ENCODE measurements at regions not wholly inside any gene's neighbourhood (a gene's known extent, or its start where the extent isn't known, plus 50 kb on each side); places are given as distances from the start of the nearest gene placed in this dataset.

GRCh38 chr5:165874851-165875250 lies 2369.4 kb downstream of the MAT2B start:
- DNase-seq (ENCODE audit: low spot score, unreplicated experiment), result no peak
- Mint-ChIP-seq H3K9me3 (ENCODE audit: low read depth) (peaks cover 3% of the 10 kb centered on the region), H3K4me3 (ENCODE audit: low read depth) (no peak overlapping the region), H3K27me3 (no peaks in the 10 kb centered on the region), H3K27ac (no peak overlapping the region), H3K4me1 (ENCODE audit: low read depth) (no peaks in the 10 kb centered on the region), H3K36me3 (ENCODE audit: insufficient read depth) (no peaks in the 10 kb centered on the region)
- TF ChIP-seq CTCF (IDR thresholded peaks at IDR 0.05; ENCODE audit: unreplicated experiment), result no peak

- Mint-ChIP-seq H3K27me3 (no peaks in the 10 kb centered on the region), H3K36me3 (ENCODE audit: insufficient read depth) (no peaks in the 10 kb centered on the region), H3K27ac (no peak overlapping the region), H3K4me3 (ENCODE audit: low read depth) (no peak overlapping the region), H3K4me1 (ENCODE audit: low read depth) (no peaks in the 10 kb centered on the region), H3K9me3 (ENCODE audit: low read depth) (peaks cover 3% of the 10 kb centered on the region)
- no peak for TF ChIP-seq CTCF (IDR thresholded peaks at IDR 0.05; ENCODE audit: unreplicated experiment)
- no peak for DNase-seq (ENCODE audit: low spot score, unreplicated experiment)
These were observed 2371.1 kb downstream of the MAT2B start for GRCh38 chr5:165876538-165876937.

GRCh38 chr5:165877475-165877874 lies 2372.1 kb downstream of the MAT2B start:
- DNase-seq (ENCODE audit: low spot score, unreplicated experiment), result no peak
- H3K4me3 Mint-ChIP-seq (ENCODE audit: low read depth), result no peak overlapping the region
- H3K27ac Mint-ChIP-seq, result no peak overlapping the region

GRCh38 chr5:165881259-165881658 lies 2375.8 kb downstream of the MAT2B start:
- peaks cover 7% of the 10 kb centered on the region for H3K9me3 Mint-ChIP-seq (ENCODE audit: low read depth)
- no peaks in the 10 kb centered on the region for H3K36me3 Mint-ChIP-seq (ENCODE audit: insufficient read depth)
- TF ChIP-seq CTCF (IDR thresholded peaks at IDR 0.05; ENCODE audit: unreplicated experiment), result no peak
- no peak for DNase-seq (ENCODE audit: low spot score, unreplicated experiment)
- H3K4me1 Mint-ChIP-seq (ENCODE audit: low read depth), result no peaks in the 10 kb centered on the region
- no peak overlapping the region for H3K27ac Mint-ChIP-seq
- H3K4me3 Mint-ChIP-seq (ENCODE audit: low read depth), result no peak overlapping the region
- H3K27me3 Mint-ChIP-seq, result no peaks in the 10 kb centered on the region

More at GRCh38 chr5:165877475-165877874, 2372.1 kb downstream of the MAT2B start:
- H3K36me3 Mint-ChIP-seq (ENCODE audit: insufficient read depth), result no peaks in the 10 kb centered on the region
- H3K9me3 Mint-ChIP-seq (ENCODE audit: low read depth), result peaks cover 3% of the 10 kb centered on the region
- H3K27me3 Mint-ChIP-seq, result no peaks in the 10 kb centered on the region
- no peaks in the 10 kb centered on the region for H3K4me1 Mint-ChIP-seq (ENCODE audit: low read depth)
- no peak for TF ChIP-seq CTCF (IDR thresholded peaks at IDR 0.05; ENCODE audit: unreplicated experiment)

GRCh38 chr5:165882099-165882498 lies 2376.7 kb downstream of the MAT2B start:
- Mint-ChIP-seq H3K36me3 (ENCODE audit: insufficient read depth) (no peaks in the 10 kb centered on the region), H3K4me3 (ENCODE audit: low read depth) (no peak overlapping the region), H3K4me1 (ENCODE audit: low read depth) (no peaks in the 10 kb centered on the region), H3K27me3 (no peaks in the 10 kb centered on the region), H3K9me3 (ENCODE audit: low read depth) (peaks cover 7% of the 10 kb centered on the region), H3K27ac (no peak overlapping the region)
- no peak for TF ChIP-seq CTCF (IDR thresholded peaks at IDR 0.05; ENCODE audit: unreplicated experiment)
- DNase-seq (ENCODE audit: low spot score, unreplicated experiment), result no peak
